HFF-Myc (cell line): ENCODE measurements at regions not wholly inside any gene's neighbourhood (a gene's known extent, or its start where the extent isn't known, plus 50 kb on each side); places are given as distances from the start of the nearest gene placed in this dataset.

ENCODE experiments used
- DNase-seq: peaks from one replicate; pipeline ENCODE4 v3.0.0-alpha.2; 2011; ENCODE audit warnings: low read depth; ENCODE audit errors: extremely low read depth
- H3K4me3 ChIP-seq: replicated peaks from 2 replicates; pipeline ENCODE4 v1.5.1; 2011; ENCODE audit warnings: low read depth, mild to moderate bottlenecking, control low read depth, low read length
- CTCF ChIP-seq: IDR thresholded peaks from 2 replicates; pipeline ENCODE4 v1.5.1; 2012; ENCODE audit warnings: mild to moderate bottlenecking, low read depth, low read length, control low read depth; ENCODE audit errors: missing control alignments

- TF ChIP-seq CTCF: no peak
- H3K4me3 ChIP-seq: no peak overlapping the region
- no peak for DNase-seq
These were observed 128.5 kb downstream of the BCOR start for GRCh38 chrX:39969099-39969818.

DNA sequence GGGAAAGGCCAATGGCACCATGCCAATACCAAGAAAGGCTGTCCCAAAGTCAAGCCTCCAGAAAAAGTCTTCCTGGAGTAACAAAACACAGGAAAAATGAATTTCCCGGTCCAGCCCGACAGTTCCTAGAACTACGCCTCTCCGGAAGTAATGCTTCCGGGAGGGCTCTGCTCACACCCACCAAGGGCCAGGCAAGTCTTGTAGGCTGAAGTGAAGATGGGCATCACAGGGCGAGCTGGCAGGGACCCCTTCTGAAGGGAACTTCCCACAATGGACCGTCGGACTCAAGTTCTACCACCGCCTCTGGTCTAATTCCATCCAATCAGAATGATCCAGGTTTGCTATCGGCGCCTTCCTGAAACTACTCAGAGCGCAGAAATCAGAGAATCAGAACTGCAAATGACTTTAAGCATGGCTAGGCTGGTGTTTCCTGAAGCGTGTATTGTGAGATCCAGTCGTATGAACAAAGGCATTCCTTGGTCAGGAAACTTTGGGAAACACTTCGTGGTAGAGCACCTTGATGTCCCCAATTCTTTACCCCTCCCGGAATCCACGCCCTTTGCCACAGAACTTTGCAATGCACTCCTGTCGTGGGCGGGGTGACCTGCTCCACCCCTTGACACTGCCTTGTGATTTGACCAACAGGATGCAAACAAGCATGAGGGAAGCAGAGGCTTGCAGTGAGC lies 127.8 kb downstream of the BCOR start:
- TF ChIP-seq CTCF: no peak

DNA sequence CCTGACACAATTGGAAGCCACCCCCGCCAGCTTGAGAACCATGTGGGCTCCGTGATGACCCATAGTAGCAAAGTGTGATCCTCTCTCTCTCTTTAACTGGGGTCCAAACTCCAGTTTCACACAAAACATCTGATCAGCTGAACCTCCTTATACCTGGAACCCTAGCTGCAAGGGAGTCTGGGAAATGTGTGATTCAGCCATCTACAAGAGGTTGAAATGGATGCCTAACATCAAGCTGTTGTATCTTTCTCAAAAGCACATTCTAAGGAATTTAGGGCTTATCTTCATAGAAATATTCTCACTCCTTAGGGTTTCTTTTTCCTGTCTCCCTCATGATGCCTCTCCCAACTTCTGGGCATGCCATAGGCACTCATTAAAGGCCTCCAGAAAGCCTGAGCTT lies 126.0 kb downstream of the BCOR start:
- no peak for TF ChIP-seq CTCF
- no peak overlapping the region for H3K4me3 ChIP-seq
- DNase-seq: no peak

More for the DNA sequence above, 127.8 kb downstream of the BCOR start:
- DNase-seq: no peak
- H3K4me3 ChIP-seq: no peak overlapping the region

DNA sequence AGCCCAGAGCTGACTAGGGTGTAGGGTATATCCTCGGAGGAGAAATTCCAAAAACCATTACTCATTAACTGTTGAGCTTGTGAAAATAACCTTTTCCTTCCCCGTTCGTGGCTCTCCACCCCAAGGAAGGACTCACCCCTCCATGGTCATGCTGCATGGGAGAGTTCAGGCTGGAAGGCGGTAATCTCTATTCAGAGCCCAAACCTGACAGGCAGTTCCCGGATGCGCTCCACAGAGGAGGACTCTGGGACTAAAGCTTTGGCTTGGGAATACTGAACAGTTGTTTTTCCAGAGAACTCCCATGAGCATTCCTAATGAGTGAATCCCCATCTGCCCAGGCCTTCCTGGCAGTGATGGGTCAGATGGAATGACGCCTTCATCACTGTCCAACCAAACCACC lies 125.4 kb downstream of the BCOR start:
- no peak for TF ChIP-seq CTCF
- no peak for DNase-seq
- H3K4me3 ChIP-seq: no peak overlapping the region

GRCh38 chrX:39973810-39974209 lies 123.9 kb downstream of the BCOR start:
- no peak for TF ChIP-seq CTCF
- DNase-seq: no peak

DNA sequence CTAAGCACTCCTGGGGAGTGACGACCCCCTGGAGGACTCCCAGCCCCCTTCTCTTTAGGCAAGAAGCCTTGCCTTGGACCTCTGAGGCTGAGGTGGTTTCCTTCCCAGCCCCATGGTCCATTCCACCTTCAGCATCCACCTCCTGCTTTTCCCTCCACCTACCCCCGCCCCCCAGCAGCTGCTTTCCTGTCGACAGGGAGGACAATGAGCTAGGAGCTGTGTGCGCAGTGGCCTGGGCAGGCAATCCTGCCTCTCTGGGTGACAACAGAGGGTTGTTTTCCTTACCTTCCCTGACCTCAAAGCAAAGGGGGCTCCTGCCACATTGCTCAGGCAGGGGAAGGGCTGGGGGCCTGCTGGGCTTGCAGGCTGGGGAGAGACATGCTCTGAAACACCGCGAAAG lies 123.5 kb downstream of the BCOR start:
- TF ChIP-seq CTCF: no peak
- H3K4me3 ChIP-seq: no peak overlapping the region
- no peak for DNase-seq

More at GRCh38 chrX:39973810-39974209, 123.9 kb downstream of the BCOR start:
- no peak overlapping the region for H3K4me3 ChIP-seq
